Common myeloid progenitor, CD34-positive (primary cell): ENCODE measurements at regions not wholly inside any gene's neighbourhood (a gene's known extent, or its start where the extent isn't known, plus 50 kb on each side); places are given as distances from the start of the nearest gene placed in this dataset.
"Not testable (repeated sequence)": the region's sequence is repeated elsewhere in the genome, so short reads cannot be mapped to it uniquely, and the experiment has no call there.

Experiments
- CTCF ChIA-PET: fragments of 350-600 bp; sonication (Branson Sonifier 250); formaldehyde crosslinking; loops from one replicate; lab custom pipeline; 2021; ENCODE audit warnings: antibody characterized with exemption; lab: Charles Lee
- POLR2A ChIA-PET: fragments of 350-600 bp; sonication (Branson Sonifier 250); formaldehyde crosslinking; loops from one replicate; lab custom pipeline; 2021; ENCODE audit warnings: antibody characterized with exemption; lab: Charles Lee
- DNase-seq, 3 donors: peaks; one replicate each; pipeline versions ENCODE4 v3.0.0 to v3.0.0-alpha.2; 2013
- H3K27ac ChIP-seq, 2 experiments: 1 replicate in 1 of 2; 2 replicates in 1 of 2; pipeline ENCODE4 v1.7.0; 2013; ENCODE audit warnings: inconsistent platforms in 2 of 2, low read length in 2 of 2, mild to moderate bottlenecking in 2 of 2, low read depth in 1 of 2, moderate library complexity in 1 of 2; ENCODE audit not compliant: severe bottlenecking in 2 of 2, insufficient read depth in 1 of 2, poor library complexity in 1 of 2
- H3K27me3 ChIP-seq, 5 experiments: replicated peaks in 2 of 5; 1 replicate in 3 of 5; 2 replicates in 2 of 5; pipeline versions ENCODE4 v1.6.1 to v1.7.0; 2013; ENCODE audit warnings: low read length in 4 of 5, mild to moderate bottlenecking in 2 of 5, moderate library complexity in 2 of 5, inconsistent platforms in 1 of 5; ENCODE audit not compliant: insufficient read depth in 5 of 5, control insufficient read depth in 4 of 5
- H3K36me3 ChIP-seq, 4 experiments: 1 replicate in 2 of 4; 2 replicates in 2 of 4; pipeline versions ENCODE4 v1.6.1 to v1.7.0; 2013; ENCODE audit warnings: low read length in 3 of 4, control low read depth in 1 of 4, mild to moderate bottlenecking in 1 of 4; ENCODE audit not compliant: control insufficient read depth in 4 of 4, insufficient read depth in 4 of 4
- H3K4me1 ChIP-seq, 4 experiments: 1 replicate in 3 of 4; 2 replicates in 1 of 4; pipeline versions ENCODE4 v1.6.1 to v1.7.1; 2013; ENCODE audit warnings: low read length in 3 of 4, mild to moderate bottlenecking in 3 of 4, control low read depth in 1 of 4, inconsistent platforms in 1 of 4, moderate library complexity in 1 of 4; ENCODE audit not compliant: control insufficient read depth in 4 of 4, insufficient read depth in 4 of 4; ENCODE audit errors: control extremely low read depth in 1 of 4
- H3K4me3 ChIP-seq, 7 experiments: 1 replicate in 4 of 7; 2 replicates in 3 of 7; pipeline versions ENCODE4 v1.5.1 to v1.7.0; 2013; ENCODE audit warnings: mild to moderate bottlenecking in 7 of 7, low read length in 6 of 7, moderate library complexity in 6 of 7, inconsistent platforms in 2 of 7, low read depth in 2 of 7, control low read depth in 1 of 7; ENCODE audit not compliant: insufficient read depth in 4 of 7, control insufficient read depth in 1 of 7; ENCODE audit errors: extremely low read depth in 1 of 7
- H3K9me3 ChIP-seq, 5 experiments: 1 replicate in 4 of 5; 2 replicates in 1 of 5; pipeline versions ENCODE4 v1.6.1 to v1.7.1; 2013; ENCODE audit warnings: low read length in 4 of 5, mild to moderate bottlenecking in 2 of 5, inconsistent platforms in 1 of 5, low read depth in 1 of 5, moderate library complexity in 1 of 5; ENCODE audit not compliant: control insufficient read depth in 4 of 5, insufficient read depth in 2 of 5; ENCODE audit errors: control extremely low read depth in 1 of 5
- WGBS: methylation state at CpG from one replicate; pipeline ENCODE4 v1.1.5; 2013; ENCODE audit not compliant: insufficient coverage; 5-methylcytosine and 5-hydroxymethylcytosine counted together

DNA sequence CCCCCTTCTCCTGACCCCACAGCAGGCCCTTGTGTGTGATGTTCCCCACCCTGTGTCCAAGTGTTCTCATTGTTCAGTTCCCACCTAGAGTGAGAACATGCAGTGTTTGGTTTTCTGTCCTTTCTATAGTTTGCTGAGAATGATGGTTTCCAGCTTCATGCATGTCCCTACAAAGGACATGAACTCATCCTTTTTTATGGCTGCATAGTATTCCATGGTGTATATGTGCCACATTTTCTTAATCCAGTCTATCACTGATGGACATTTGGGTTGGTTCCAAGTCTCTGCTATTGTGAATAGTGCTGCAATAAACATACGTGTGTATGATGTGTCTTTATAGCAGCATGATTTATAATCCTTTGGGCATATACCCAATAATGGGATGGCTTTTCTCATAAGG lies 234.2 kb downstream of the NR2F1-AS1 start:
- H3K9me3 ChIP-seq, DNase-seq, POLR2A ChIA-PET, H3K27ac ChIP-seq, H3K36me3 ChIP-seq, H3K4me1 ChIP-seq, CTCF ChIA-PET, H3K4me3 ChIP-seq, H3K27me3 ChIP-seq: not testable (repeated sequence)
- no CpG with 5 or more reads among the region's 1 CpG for WGBS

DNA sequence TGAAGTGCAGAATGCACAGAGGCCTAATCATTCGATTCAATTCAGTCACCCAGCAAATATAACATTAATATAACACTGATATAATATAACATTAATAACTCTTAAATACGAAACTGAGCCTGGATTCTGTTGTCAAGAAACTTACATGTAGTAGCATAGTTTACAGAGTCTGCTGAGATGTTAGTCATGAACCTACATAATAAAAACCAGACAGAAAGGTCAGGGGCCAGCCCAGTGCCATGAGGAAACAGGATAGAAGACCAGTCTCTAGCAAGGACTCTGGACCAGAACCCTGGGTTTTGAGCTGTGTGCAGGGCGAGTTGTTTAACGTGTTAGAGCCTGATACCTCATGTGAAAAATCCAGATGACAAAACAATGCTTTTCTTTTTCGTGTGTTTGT lies 234.7 kb downstream of the NR2F1-AS1 start:
- H3K9me3 ChIP-seq, result no peaks in the 10 kb centered on the region
- DNase-seq, result no peak
- no peaks in the 10 kb centered on the region for H3K4me1 ChIP-seq
- H3K27me3 ChIP-seq, result no peaks in the 10 kb centered on the region
- no peak overlapping the region for H3K27ac ChIP-seq
- 89% methylated on average over 3 of the region's 5 CpGs for WGBS
- no peak overlapping the region for H3K4me3 ChIP-seq
- ChIA-PET CTCF (no interaction called here), POLR2A (no interaction called here)
- H3K36me3 ChIP-seq, result no peaks in the 10 kb centered on the region

DNA sequence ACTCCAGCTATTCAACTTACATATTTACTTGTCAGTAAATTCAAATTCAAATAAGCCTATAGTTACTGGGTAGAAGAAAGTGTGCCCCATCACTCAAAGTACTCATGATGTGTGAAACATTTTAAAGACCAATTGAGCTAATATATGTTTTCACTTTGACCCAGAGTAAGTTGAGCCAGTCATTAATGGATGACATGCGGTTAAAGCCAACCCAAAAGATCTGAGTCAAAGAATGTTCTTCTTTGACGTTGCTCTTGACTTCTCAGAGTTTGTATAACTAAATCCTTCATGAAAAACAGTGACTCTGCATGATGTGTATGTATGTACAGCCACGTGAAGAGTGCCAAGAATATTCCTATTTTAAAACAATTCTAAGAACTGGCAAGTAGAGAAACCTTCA lies 237.4 kb downstream of the NR2F1-AS1 start:
- no peak for DNase-seq
- no peaks in the 10 kb centered on the region for H3K9me3 ChIP-seq
- no peaks in the 10 kb centered on the region for H3K4me1 ChIP-seq
- no peaks in the 10 kb centered on the region for H3K27me3 ChIP-seq
- 100% methylated on average over 1 of the region's 3 CpGs for WGBS
- ChIA-PET POLR2A (no interaction called here), CTCF (no interaction called here)
- no peaks in the 10 kb centered on the region for H3K36me3 ChIP-seq
- no peak overlapping the region for H3K4me3 ChIP-seq
- H3K27ac ChIP-seq, result no peak overlapping the region

DNA sequence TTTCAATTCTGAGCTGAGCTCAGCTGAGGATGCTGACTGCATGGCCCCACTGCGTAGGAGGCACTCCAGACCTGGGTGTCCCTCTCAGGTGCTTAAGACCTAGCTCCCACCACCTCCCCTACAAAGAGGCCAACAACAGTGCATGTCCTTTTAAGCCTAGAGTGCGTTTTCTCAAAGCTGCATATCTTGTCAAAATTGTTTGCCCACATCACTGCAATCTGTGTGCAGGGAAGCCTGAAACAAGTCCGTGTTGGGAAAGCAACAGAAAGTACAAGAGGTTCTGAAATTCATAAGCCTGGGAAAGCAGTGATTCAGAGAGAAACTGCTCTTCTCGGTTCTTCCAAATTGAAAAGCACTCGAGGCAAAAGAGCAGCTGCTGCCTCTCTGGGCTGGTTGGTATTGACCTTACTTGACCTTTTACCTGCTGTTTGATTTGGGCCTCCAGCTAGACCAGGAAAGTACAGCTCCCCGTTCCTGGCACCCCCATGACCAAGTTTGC lies 238.4 kb downstream of the NR2F1-AS1 start:
- 75% methylated on average over 6 of the region's 6 CpGs for WGBS
- Histone ChIP-seq H3K9me3 (no peaks in the 10 kb centered on the region), H3K4me3 (no peak overlapping the region), H3K27ac (no peak overlapping the region), H3K36me3 (no peaks in the 10 kb centered on the region), H3K27me3 (no peaks in the 10 kb centered on the region), H3K4me1 (no peaks in the 10 kb centered on the region)
- ChIA-PET POLR2A (no interaction called here), CTCF (interaction anchor here (0.6 kb wide), 1 partner anchor 1046 kb away, joined by 4 read pairs; no protein-coding TSS in a partner anchor)
- no peak for DNase-seq

DNA sequence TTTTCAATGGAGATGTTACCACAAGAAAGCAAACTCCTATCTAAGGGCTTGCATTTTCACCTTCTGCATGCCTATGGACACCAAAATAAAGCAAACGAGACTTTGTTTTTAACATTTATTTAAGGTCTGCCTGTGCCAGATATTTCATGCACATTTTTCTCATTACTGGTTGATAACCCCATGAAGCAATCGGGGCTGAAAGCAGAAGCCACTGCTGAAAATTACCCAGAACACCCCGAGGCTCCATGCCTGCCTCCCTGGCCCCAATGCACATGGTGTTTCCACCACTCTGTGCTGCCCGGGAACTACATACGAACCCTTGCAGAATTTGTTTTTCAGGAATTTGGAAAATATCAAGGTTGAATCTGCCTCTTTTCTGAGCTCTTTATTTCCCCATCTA lies 240.1 kb downstream of the NR2F1-AS1 start:
- Histone ChIP-seq H3K9me3 (no peaks in the 10 kb centered on the region), H3K4me3 (no peak overlapping the region), H3K27me3 (no peaks in the 10 kb centered on the region), H3K27ac (no peak overlapping the region), H3K36me3 (no peaks in the 10 kb centered on the region), H3K4me1 (no peaks in the 10 kb centered on the region)
- CTCF ChIA-PET, result no interaction called here
- no peak for DNase-seq
- WGBS, result 100% methylated on average over 4 of the region's 5 CpGs
- POLR2A ChIA-PET, result no interaction called here

DNA sequence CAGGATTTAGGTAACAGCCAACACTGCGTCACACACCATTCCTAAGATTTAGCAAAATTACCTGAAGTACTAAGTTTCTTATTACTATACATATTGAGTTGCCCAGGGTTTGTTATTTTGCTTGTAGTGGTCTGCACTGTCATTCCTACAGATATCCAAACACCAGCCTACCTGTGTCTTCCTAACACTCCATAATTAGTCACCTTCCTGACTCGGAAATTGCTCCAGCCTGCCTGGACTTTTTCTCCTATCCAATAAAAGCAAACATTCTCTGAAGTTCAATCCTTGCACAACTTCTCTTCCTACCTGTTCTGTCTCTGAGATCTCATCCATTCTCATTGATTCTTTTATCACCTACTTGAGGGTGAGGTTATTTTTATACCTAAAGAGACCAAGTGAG lies 243.9 kb downstream of the NR2F1-AS1 start:
- Histone ChIP-seq H3K9me3 (no peaks in the 10 kb centered on the region), H3K4me1 (no peaks in the 10 kb centered on the region), H3K36me3 (no peaks in the 10 kb centered on the region), H3K27ac (no peak overlapping the region), H3K4me3 (no peak overlapping the region), H3K27me3 (no peaks in the 10 kb centered on the region)
- WGBS, result 100% methylated on average over 1 of the region's 2 CpGs
- ChIA-PET CTCF (interaction anchor here (0.8 kb wide), 1 partner anchor 22 kb away, joined by 3 read pairs; no protein-coding TSS in a partner anchor), POLR2A (no interaction called here)
- no peak for DNase-seq

DNA sequence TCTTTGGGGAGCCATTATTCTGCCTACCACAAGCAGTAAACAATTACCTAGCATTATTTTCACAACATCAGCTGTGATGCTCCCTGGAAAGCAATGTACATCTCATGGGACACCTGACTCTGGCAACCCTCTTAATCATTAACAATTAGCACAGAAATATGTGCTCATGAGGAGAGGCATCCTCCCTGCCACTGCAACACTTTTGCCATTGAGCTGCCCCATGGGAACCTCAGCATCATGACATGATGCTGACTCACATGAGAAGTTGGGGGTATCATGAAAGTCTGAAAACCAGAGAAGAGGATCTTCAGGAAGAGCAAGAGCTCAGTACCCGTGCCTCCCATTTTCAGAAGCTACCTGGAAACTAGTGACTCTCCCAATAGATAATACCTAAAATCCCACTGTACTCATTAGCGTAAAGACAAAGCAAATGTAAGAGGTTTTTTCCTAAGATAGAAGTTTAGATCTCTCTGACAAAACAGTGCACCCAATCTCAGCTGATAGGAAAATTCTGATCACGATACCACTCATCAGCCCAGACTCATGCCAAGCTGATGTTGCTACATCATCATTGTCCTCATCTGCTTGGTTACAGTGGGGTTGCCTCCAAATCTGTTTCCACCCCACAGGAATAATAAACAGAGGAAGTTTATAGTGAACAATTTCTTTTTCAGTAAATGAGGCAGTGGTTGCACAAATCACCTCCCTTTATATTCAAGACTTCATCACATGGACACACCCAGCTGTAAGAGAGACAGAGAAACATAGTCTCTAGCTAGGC lies 244.5 kb downstream of the NR2F1-AS1 start:
- H3K27me3 ChIP-seq, result no peaks in the 10 kb centered on the region
- no peak overlapping the region for H3K4me3 ChIP-seq
- no peak overlapping the region for H3K27ac ChIP-seq
- no peaks in the 10 kb centered on the region for H3K36me3 ChIP-seq
- H3K4me1 ChIP-seq, result no peaks in the 10 kb centered on the region
- no peaks in the 10 kb centered on the region for H3K9me3 ChIP-seq
- WGBS, result 100% methylated on average over 1 of the region's 3 CpGs
- ChIA-PET POLR2A (no interaction called here), CTCF (interaction anchor here (0.8 kb wide), 1 partner anchor 21 kb away, joined by 3 read pairs; no protein-coding TSS in a partner anchor)
- no peak for DNase-seq
